Loucy (cell line): ENCODE measurements at regions not wholly inside any gene's neighbourhood (a gene's known extent, or its start where the extent isn't known, plus 50 kb on each side); places are given as distances from the start of the nearest gene placed in this dataset.

Experiments
- H2AFZ ChIP-seq: fragments of 200-600 bp; sonication (generic); 2 replicates; pipeline ENCODE4 v1.6.0; 2016; ENCODE audit warnings: antibody characterized with exemption, mild to moderate bottlenecking, low read length, moderate library complexity
- H3F3A ChIP-seq: fragments of 200-600 bp; 2 replicates; pipeline ENCODE4 v1.6.0; 2016; ENCODE audit warnings: antibody characterized with exemption, low read depth, mild to moderate bottlenecking
- H3K27me3 ChIP-seq: fragments of 200-600 bp; sonication (generic); 2 replicates; pipeline ENCODE4 v1.6.1; 2014; ENCODE audit warnings: low read length, mild to moderate bottlenecking; ENCODE audit not compliant: insufficient read depth, poor library complexity, severe bottlenecking
- H3K36me3 ChIP-seq: fragments of 200-600 bp; sonication (generic); 2 replicates; pipeline ENCODE4 v1.6.1; 2016; ENCODE audit warnings: low read length; ENCODE audit not compliant: insufficient read depth
- H3K4me1 ChIP-seq: fragments of 200-600 bp; sonication (generic); 2 replicates; pipeline ENCODE4 v1.5.1; 2014; ENCODE audit warnings: low read length, mild to moderate bottlenecking; ENCODE audit not compliant: insufficient read depth, poor library complexity, severe bottlenecking
- H3K4me2 ChIP-seq: fragments of 200-600 bp; sonication (generic); 2 replicates; pipeline ENCODE4 v1.6.0; 2014; ENCODE audit warnings: antibody characterized with exemption, low read length, low read depth, mild to moderate bottlenecking; ENCODE audit not compliant: poor library complexity, severe bottlenecking
- H3K4me3 ChIP-seq: fragments of 200-600 bp; sonication (generic); 2 replicates; pipeline ENCODE4 v1.5.1; 2014; ENCODE audit warnings: low read length, mild to moderate bottlenecking, mixed read lengths; ENCODE audit not compliant: poor library complexity, severe bottlenecking
- H3K79me2 ChIP-seq: fragments of 200-600 bp; sonication (generic); 2 replicates; pipeline ENCODE4 v1.6.1; 2014; ENCODE audit warnings: low read length; ENCODE audit not compliant: insufficient read depth
- H3K9ac ChIP-seq: fragments of 200-600 bp; sonication (generic); 2 replicates; pipeline ENCODE4 v1.6.0; 2014; ENCODE audit warnings: mild to moderate bottlenecking, low read depth, low read length, moderate library complexity; ENCODE audit not compliant: poor library complexity, severe bottlenecking
- H3K9me2 ChIP-seq: fragments of 200-600 bp; sonication (generic); replicated peaks from 2 replicates; pipeline ENCODE4 v1.6.1; 2016; ENCODE audit warnings: low read depth, low read length, mixed read lengths
- H3K9me3 ChIP-seq: fragments of 200-600 bp; sonication (generic); 2 replicates; pipeline ENCODE4 v1.6.1; 2014; ENCODE audit warnings: mild to moderate bottlenecking, antibody characterized with exemption, low read length, low read depth; ENCODE audit not compliant: insufficient read depth
- H4K20me1 ChIP-seq: fragments of 200-600 bp; sonication (generic); 2 replicates; pipeline ENCODE4 v1.6.0; 2014; ENCODE audit warnings: antibody characterized with exemption, low read length, mild to moderate bottlenecking; ENCODE audit not compliant: insufficient read depth, poor library complexity, severe bottlenecking
- EZH2phosphoT487 ChIP-seq: fragments of 200-600 bp; IDR thresholded peaks from 2 replicates; pipeline ENCODE4 v1.6.1; 2018; ENCODE audit warnings: antibody characterized with exemption, mild to moderate bottlenecking, moderate library complexity, borderline replicate concordance
- TF ChIP-seq, protein P1 (sequence below): fragments of 200-600 bp; sonication (generic); conservative IDR thresholded peaks from 2 replicates; pipeline ENCODE4 v1.5.1; 2014; ENCODE audit warnings: mild to moderate bottlenecking, antibody characterized with exemption, low read length

DNA sequence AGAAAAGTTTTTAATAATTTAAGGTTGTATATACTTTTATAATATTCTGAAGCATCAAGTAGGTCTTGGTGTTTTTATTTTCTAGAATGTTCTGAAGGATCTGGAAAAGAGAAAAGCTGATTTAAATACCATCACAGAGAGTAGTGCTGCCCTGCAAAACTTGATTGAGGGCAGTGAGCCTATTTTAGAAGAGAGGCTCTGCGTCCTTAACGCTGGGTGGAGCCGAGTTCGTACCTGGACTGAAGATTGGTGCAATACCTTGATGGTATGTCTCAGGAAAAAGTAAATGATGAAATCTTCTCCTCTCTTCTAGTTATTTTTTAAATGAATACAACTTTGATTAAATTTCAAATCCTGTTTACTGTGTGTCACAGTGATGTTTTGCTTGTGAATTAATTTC, 225.7 kb downstream of the UTRN start:
- Histone ChIP-seq H3K4me3 (no peak overlapping the region), H3K79me2 (peaks cover 4% of the 10 kb centered on the region; the same call in 1 of the 2 replicates), H3K9me2 (no peaks in the 10 kb centered on the region), H3K4me2 (no peak overlapping the region), H3K36me3 (peaks cover 62% of the 10 kb centered on the region), H4K20me1 (no peaks in the 10 kb centered on the region), H3K27me3 (no peaks in the 10 kb centered on the region), H3F3A (no peaks in the 10 kb centered on the region), H3K9me3 (no peaks in the 10 kb centered on the region), H3K9ac (no peak overlapping the region), H2AFZ (no peak overlapping the region), H3K4me1 (no peaks in the 10 kb centered on the region)
- TF ChIP-seq, protein P1, sequence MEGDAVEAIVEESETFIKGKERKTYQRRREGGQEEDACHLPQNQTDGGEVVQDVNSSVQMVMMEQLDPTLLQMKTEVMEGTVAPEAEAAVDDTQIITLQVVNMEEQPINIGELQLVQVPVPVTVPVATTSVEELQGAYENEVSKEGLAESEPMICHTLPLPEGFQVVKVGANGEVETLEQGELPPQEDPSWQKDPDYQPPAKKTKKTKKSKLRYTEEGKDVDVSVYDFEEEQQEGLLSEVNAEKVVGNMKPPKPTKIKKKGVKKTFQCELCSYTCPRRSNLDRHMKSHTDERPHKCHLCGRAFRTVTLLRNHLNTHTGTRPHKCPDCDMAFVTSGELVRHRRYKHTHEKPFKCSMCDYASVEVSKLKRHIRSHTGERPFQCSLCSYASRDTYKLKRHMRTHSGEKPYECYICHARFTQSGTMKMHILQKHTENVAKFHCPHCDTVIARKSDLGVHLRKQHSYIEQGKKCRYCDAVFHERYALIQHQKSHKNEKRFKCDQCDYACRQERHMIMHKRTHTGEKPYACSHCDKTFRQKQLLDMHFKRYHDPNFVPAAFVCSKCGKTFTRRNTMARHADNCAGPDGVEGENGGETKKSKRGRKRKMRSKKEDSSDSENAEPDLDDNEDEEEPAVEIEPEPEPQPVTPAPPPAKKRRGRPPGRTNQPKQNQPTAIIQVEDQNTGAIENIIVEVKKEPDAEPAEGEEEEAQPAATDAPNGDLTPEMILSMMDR, result no peak
- TF ChIP-seq EZH2phosphoT487, result no peak

DNA sequence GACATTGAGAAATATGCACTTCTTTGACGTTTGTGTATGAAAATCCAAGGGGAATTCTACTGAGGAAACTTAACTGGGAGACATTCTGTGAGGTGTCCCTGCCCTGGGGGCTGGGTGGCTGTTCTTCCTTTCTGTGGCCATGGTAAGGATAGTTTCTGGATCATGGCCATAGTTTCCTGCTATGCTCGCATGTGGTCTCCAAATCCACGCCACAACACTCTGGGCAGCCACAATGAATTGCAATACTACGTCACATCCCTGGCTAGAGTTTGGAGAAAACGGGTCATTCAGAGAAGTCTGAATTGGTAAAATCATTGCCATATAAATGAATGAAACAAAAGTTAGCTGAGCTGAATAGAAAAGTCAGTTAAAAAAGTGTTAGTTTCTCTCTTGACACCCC, 230.6 kb downstream of the UTRN start:
- Histone ChIP-seq H3K4me2 (no peak overlapping the region), H3K4me1 (no peaks in the 10 kb centered on the region), H2AFZ (no peak overlapping the region), H3K27me3 (no peaks in the 10 kb centered on the region), H3K4me3 (no peak overlapping the region), H3K9me3 (no peaks in the 10 kb centered on the region), H4K20me1 (no peaks in the 10 kb centered on the region), H3F3A (no peaks in the 10 kb centered on the region), H3K36me3 (peaks cover 73% of the 10 kb centered on the region), H3K79me2 (no peaks in the 10 kb centered on the region), H3K9ac (no peak overlapping the region), H3K9me2 (no peaks in the 10 kb centered on the region)
- TF ChIP-seq, protein P1, result no peak
- no peak for TF ChIP-seq EZH2phosphoT487

DNA sequence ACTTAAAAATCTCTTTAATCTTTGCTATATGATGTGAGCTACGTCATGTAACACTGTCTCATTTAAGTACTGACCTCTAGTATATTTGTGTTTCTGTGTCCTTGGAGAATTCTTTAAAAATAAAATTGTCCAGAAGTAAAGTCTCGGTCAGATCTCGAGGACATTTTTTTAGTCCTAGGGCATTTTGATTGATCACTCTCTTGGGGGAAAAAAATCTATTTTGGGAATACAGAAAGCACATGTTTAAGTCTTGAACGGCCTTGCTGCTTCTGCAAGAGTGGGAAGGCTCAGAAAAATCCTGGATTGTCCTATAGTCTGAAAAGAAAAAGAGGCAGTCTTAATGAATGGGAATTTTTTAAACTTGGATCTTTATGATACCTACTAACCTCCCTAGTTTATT, 234.3 kb downstream of the UTRN start:
- Histone ChIP-seq H3K9me3 (no peaks in the 10 kb centered on the region), H3F3A (no peaks in the 10 kb centered on the region), H4K20me1 (no peaks in the 10 kb centered on the region), H3K27me3 (no peaks in the 10 kb centered on the region), H3K36me3 (peaks cover 73% of the 10 kb centered on the region), H3K9ac (no peak overlapping the region), H3K79me2 (no peaks in the 10 kb centered on the region), H3K4me2 (no peak overlapping the region), H2AFZ (no peak overlapping the region), H3K4me1 (no peaks in the 10 kb centered on the region), H3K9me2 (no peaks in the 10 kb centered on the region), H3K4me3 (no peak overlapping the region)
- no peak for TF ChIP-seq EZH2phosphoT487
- TF ChIP-seq, protein P1, result no peak
